ENCODE measurements at regions not wholly inside any gene's neighbourhood (a gene's known extent, or its start where the extent isn't known, plus 50 kb on each side); places are given as distances from the start of the nearest gene placed in this dataset.

DNA sequence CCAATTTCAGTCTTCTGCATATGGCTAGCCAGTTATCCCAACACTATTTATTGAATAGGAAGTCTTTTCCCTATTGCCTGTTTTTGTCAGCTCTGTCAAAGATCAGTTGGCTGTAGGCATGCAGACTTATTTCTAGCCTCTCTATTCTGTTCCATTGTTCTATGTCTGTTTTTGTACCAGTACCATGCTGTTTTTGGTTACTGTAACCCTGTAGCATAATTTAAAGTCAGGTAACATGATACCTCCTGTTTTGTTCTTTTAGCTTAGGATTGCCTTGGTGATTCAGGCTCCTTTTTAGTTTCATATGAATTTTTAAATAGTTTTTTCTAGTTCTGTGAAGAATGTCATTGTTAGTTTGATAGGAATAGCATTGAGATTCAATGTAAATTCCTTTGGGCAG lies 104.9 kb upstream of the SLCO6A1 start:
- TF ChIP-seq, protein P1, sequence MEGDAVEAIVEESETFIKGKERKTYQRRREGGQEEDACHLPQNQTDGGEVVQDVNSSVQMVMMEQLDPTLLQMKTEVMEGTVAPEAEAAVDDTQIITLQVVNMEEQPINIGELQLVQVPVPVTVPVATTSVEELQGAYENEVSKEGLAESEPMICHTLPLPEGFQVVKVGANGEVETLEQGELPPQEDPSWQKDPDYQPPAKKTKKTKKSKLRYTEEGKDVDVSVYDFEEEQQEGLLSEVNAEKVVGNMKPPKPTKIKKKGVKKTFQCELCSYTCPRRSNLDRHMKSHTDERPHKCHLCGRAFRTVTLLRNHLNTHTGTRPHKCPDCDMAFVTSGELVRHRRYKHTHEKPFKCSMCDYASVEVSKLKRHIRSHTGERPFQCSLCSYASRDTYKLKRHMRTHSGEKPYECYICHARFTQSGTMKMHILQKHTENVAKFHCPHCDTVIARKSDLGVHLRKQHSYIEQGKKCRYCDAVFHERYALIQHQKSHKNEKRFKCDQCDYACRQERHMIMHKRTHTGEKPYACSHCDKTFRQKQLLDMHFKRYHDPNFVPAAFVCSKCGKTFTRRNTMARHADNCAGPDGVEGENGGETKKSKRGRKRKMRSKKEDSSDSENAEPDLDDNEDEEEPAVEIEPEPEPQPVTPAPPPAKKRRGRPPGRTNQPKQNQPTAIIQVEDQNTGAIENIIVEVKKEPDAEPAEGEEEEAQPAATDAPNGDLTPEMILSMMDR (IDR thresholded peaks at IDR 0.05) = no peak
- no peak for TF ChIP-seq POLR2A (IDR thresholded peaks at IDR 0.05)
